Keratinocyte (primary cell): ENCODE measurements at regions not wholly inside any gene's neighbourhood (a gene's known extent, or its start where the extent isn't known, plus 50 kb on each side); places are given as distances from the start of the nearest gene placed in this dataset.
"Not testable (repeated sequence)": the region's sequence is repeated elsewhere in the genome, so short reads cannot be mapped to it uniquely, and the experiment has no call there.

Experiments used
- DNase-seq: peaks from one replicate; pipeline ENCODE4 v3.0.0-alpha.2; 2011; ENCODE audit warnings: low read depth, missing footprints, low spot score
- FAIRE-seq: peaks from 2 replicates; lab custom pipeline; 2011; peaks lifted over from hg19 to GRCh38; lab: Jason Lieb, UNC
- H2AFZ ChIP-seq: 2 replicates; pipeline ENCODE4 v1.6.0; 2012; ENCODE audit warnings: low read length, control low read depth, inconsistent platforms; ENCODE audit not compliant: control insufficient read depth
- H3K27ac ChIP-seq: 2 replicates; pipeline ENCODE4 v1.5.1; 2011; ENCODE audit warnings: low read length; ENCODE audit not compliant: control insufficient read depth, insufficient read depth
- H3K27me3 ChIP-seq: 3 replicates; pipeline ENCODE4 v1.6.0; 2011; ENCODE audit warnings: low read length; ENCODE audit not compliant: control insufficient read depth, insufficient read depth; ENCODE audit errors: extremely low read depth
- H3K36me3 ChIP-seq, 2 experiments: 2 replicates in 1 of 2; 3 replicates in 1 of 2; pipeline ENCODE4 v1.5.1; 2011; ENCODE audit warnings: low read length in 2 of 2, mild to moderate bottlenecking in 1 of 2; ENCODE audit not compliant: control insufficient read depth in 2 of 2, insufficient read depth in 2 of 2; ENCODE audit errors: extremely low read depth in 1 of 2
- H3K4me1 ChIP-seq: 3 replicates; pipeline ENCODE4 v1.5.1; 2011; ENCODE audit warnings: low read length; ENCODE audit not compliant: control insufficient read depth, insufficient read depth; ENCODE audit errors: extremely low read depth
- H3K4me2 ChIP-seq: 3 replicates; pipeline ENCODE4 v1.6.0; 2011; ENCODE audit warnings: low read depth, low read length; ENCODE audit not compliant: control insufficient read depth, insufficient read depth; ENCODE audit errors: extremely low read depth
- H3K4me3 ChIP-seq, 3 experiments: fragments of 200-600 bp in 1 of 3; sonication (generic) in 1 of 3; 2 replicates in 2 of 3; 3 replicates in 1 of 3; pipeline ENCODE4 v1.5.1; 2011 to 2016; ENCODE audit warnings: low read length in 3 of 3, mild to moderate bottlenecking in 3 of 3, control low read depth in 2 of 3, inconsistent platforms in 1 of 3, low read depth in 1 of 3, mixed read lengths in 1 of 3, mixed run types in 1 of 3, moderate library complexity in 1 of 3; ENCODE audit not compliant: control insufficient read depth in 2 of 3, insufficient read depth in 2 of 3; ENCODE audit errors: extremely low read depth in 1 of 3
- H3K79me2 ChIP-seq: 2 replicates; pipeline ENCODE4 v1.6.0; 2012; ENCODE audit warnings: low read length; ENCODE audit not compliant: control insufficient read depth, insufficient read depth
- H3K9ac ChIP-seq: 3 replicates; pipeline ENCODE4 v1.6.0; 2011; ENCODE audit warnings: low read length; ENCODE audit not compliant: control insufficient read depth, insufficient read depth; ENCODE audit errors: extremely low read depth
- H3K9me1 ChIP-seq: 3 replicates; pipeline ENCODE4 v1.6.0; 2011; ENCODE audit warnings: low read length; ENCODE audit not compliant: control insufficient read depth, insufficient read depth; ENCODE audit errors: extremely low read depth
- H3K9me3 ChIP-seq: 2 replicates; pipeline ENCODE4 v1.5.1; 2012; ENCODE audit warnings: low read depth, low read length; ENCODE audit not compliant: control insufficient read depth
- H4K20me1 ChIP-seq: 3 replicates; pipeline ENCODE4 v1.6.0; 2011; ENCODE audit warnings: low read length; ENCODE audit not compliant: control insufficient read depth, insufficient read depth; ENCODE audit errors: extremely low read depth
- EZH2 ChIP-seq: IDR thresholded peaks from one replicate; pipeline ENCODE4 v1.6.1; 2012; ENCODE audit warnings: inconsistent platforms, mild to moderate bottlenecking, low read length, moderate library complexity
- dilution Hi-C: fragments of 300-500 bp; cut with MboI; formaldehyde crosslinking; loops from one replicate; pipeline ENCODE4 v1.7.0; 2020; ENCODE audit warnings: low sequenced_read_pairs; ENCODE audit not compliant: extremely low pct_ligation_motif_present
- TF ChIP-seq, protein P1 (sequence below), 3 experiments: IDR thresholded peaks in 1 of 3; conservative IDR thresholded peaks in 1 of 3; optimal IDR thresholded peaks in 1 of 3; 2 replicates in 2 of 3; 3 replicates in 1 of 3; pipeline versions ENCODE3 to v1.5.1; 2011; ENCODE audit warnings: low read length in 3 of 3, mild to moderate bottlenecking in 3 of 3, moderate library complexity in 2 of 3, control low read depth in 1 of 3, inconsistent platforms in 1 of 3; ENCODE audit not compliant: insufficient read depth in 2 of 3; ENCODE audit errors: extremely low read depth in 1 of 3

DNA sequence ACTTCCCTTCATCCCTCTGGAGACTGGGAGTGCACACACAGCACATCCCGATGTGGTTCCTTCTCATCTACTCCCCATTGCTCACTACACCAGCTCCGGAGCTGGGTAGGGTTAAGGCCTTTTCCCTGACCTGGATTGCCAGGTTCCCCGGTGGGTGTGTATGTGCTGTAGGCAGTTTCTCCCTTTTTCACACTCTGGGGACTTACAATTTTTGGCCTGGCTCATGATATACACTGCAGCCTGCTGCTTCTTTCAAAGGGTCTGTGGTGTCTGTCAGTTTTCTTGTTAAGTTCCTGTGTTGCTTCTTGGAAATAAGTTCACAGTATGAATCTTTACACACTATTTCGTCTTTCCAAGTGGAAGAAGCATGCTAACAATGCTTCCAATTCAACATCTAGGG, 405.5 kb downstream of the UTRN start:
- dilution Hi-C loops: no loop called here
- H3K79me2 ChIP-seq: no peaks in the 10 kb centered on the region
- no peak for FAIRE-seq
- H3K4me2 ChIP-seq: no peak overlapping the region
- no peaks in the 10 kb centered on the region for H3K4me1 ChIP-seq
- H2AFZ ChIP-seq: no peak overlapping the region
- TF ChIP-seq EZH2: no peak
- TF ChIP-seq, protein P1, sequence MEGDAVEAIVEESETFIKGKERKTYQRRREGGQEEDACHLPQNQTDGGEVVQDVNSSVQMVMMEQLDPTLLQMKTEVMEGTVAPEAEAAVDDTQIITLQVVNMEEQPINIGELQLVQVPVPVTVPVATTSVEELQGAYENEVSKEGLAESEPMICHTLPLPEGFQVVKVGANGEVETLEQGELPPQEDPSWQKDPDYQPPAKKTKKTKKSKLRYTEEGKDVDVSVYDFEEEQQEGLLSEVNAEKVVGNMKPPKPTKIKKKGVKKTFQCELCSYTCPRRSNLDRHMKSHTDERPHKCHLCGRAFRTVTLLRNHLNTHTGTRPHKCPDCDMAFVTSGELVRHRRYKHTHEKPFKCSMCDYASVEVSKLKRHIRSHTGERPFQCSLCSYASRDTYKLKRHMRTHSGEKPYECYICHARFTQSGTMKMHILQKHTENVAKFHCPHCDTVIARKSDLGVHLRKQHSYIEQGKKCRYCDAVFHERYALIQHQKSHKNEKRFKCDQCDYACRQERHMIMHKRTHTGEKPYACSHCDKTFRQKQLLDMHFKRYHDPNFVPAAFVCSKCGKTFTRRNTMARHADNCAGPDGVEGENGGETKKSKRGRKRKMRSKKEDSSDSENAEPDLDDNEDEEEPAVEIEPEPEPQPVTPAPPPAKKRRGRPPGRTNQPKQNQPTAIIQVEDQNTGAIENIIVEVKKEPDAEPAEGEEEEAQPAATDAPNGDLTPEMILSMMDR (optimal IDR thresholded peaks at IDR 0.05 in 1 of 3, IDR thresholded peaks at IDR 0.05 in 1 of 3, conservative IDR thresholded peaks at IDR 0.05 in 1 of 3; ENCODE audit: extremely low read depth in 1 of 3, insufficient read depth in 2 of 3, low read length in 3 of 3): no peak
- no peaks in the 10 kb centered on the region for H3K36me3 ChIP-seq
- DNase-seq: no peak
- no peak overlapping the region for H3K27ac ChIP-seq
- no peaks in the 10 kb centered on the region for H3K27me3 ChIP-seq
- H3K9me1 ChIP-seq: no peaks in the 10 kb centered on the region
- H3K4me3 ChIP-seq: no peak overlapping the region
- peaks cover 3% of the 10 kb centered on the region for H3K9me3 ChIP-seq
- H4K20me1 ChIP-seq: no peaks in the 10 kb centered on the region
- no peak overlapping the region for H3K9ac ChIP-seq

DNA sequence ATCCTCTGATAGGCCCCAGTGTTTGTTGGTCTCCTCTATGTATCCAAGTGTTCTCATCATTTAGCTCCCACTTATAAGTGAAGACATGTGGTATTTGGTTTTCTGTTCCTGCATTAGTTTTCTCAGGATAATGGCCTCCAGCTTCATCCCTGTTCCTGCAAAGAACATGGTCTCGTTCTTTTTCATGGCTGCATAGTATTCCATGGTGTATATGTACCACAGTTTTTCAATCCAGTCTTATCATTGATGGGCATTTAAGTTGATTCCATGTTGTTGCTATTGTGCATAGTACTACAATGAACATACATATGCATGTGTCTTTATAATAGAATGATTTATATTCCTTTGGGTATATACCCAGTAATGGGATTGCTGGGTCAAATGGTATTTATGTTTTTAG, 406.9 kb downstream of the UTRN start:
- H3K9me1 ChIP-seq, H3K27me3 ChIP-seq, FAIRE-seq, H3K36me3 ChIP-seq, H4K20me1 ChIP-seq, DNase-seq, H3K4me1 ChIP-seq, H3K27ac ChIP-seq, H3K4me2 ChIP-seq, H3K79me2 ChIP-seq, H3K4me3 ChIP-seq, H3K9ac ChIP-seq, dilution Hi-C loops, H3K9me3 ChIP-seq, H2AFZ ChIP-seq: not testable (repeated sequence)

DNA sequence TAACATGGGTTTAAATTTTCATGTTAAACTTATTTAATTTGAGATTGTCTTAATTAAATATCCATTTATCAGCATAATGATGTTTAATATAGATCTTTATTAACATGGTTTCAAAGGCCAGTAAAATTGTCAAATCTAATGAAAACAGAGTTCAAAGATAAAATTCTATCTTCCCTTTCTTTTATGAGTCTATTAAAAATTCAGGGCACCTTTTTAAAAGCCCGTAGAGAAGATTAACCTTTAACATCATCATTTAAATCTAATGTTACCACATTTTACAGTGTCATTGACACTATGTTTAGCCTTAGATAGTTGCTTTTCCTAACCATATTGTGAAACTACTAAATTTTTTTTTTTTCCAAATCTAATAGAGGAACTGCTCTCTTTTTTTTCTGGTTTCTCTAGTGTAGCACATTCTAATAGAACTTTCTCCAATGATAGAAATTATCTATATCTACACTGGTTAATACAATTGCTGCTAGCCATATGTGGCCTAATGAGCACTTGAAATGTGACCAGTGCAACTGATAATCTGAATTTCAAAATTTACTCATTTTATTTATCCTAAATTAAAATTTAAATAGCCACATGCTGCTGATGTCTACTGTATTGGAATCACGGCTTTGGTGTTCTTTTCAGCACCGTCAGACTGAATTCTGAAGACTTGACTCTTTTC, 410.9 kb downstream of the UTRN start:
- H3K27ac ChIP-seq: no peak overlapping the region
- no peaks in the 10 kb centered on the region for H3K79me2 ChIP-seq
- FAIRE-seq (no peak), DNase-seq (no peak)
- no peak for TF ChIP-seq EZH2
- TF ChIP-seq, protein P1 (optimal IDR thresholded peaks at IDR 0.05 in 1 of 3, IDR thresholded peaks at IDR 0.05 in 1 of 3, conservative IDR thresholded peaks at IDR 0.05 in 1 of 3; ENCODE audit: extremely low read depth in 1 of 3, insufficient read depth in 2 of 3, low read length in 3 of 3): no peak
- H3K9me1 ChIP-seq: no peaks in the 10 kb centered on the region
- no peak overlapping the region for H3K4me2 ChIP-seq
- H4K20me1 ChIP-seq: no peaks in the 10 kb centered on the region
- dilution Hi-C loops: no loop called here
- no peaks in the 10 kb centered on the region for H3K4me1 ChIP-seq
- H3K9ac ChIP-seq: no peak overlapping the region
- H3K36me3 ChIP-seq: no peaks in the 10 kb centered on the region
- peaks cover 3% of the 10 kb centered on the region for H3K9me3 ChIP-seq
- no peak overlapping the region for H3K4me3 ChIP-seq
- no peaks in the 10 kb centered on the region for H3K27me3 ChIP-seq
- no peak overlapping the region for H2AFZ ChIP-seq
